HG02678 (cell line): ENCODE measurements at regions not wholly inside any gene's neighbourhood (a gene's known extent, or its start where the extent isn't known, plus 50 kb on each side); places are given as distances from the start of the nearest gene placed in this dataset.

Experiments
- ATAC-seq: cut with Tn5 transposase; IDR thresholded peaks from one replicate; pipeline ENCODE4 v1.9.1; 2021; ENCODE audit warnings: mild to moderate bottlenecking, moderate library complexity; ENCODE audit not compliant: unreplicated experiment

DNA sequence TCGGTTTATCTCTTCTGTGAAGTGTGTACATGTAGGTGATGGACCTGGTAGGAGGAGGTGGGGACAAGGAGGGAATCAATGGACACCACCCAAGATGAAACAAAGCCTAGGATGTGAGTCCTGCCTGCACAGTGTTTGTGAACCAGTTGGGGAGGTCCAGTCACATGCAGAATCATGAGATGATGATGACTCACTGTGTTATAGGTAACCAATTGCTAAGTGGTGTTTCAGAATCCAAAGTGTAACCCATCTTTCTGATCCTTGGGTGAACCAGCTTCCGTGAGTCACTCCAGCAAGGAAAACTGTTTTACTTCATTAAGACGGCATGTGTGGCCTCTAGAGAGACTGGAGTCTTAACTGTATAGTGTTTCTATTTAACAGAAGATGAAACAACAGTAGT, 57.9 kb upstream of the HPF1 start:
- no peak for ATAC-seq

DNA sequence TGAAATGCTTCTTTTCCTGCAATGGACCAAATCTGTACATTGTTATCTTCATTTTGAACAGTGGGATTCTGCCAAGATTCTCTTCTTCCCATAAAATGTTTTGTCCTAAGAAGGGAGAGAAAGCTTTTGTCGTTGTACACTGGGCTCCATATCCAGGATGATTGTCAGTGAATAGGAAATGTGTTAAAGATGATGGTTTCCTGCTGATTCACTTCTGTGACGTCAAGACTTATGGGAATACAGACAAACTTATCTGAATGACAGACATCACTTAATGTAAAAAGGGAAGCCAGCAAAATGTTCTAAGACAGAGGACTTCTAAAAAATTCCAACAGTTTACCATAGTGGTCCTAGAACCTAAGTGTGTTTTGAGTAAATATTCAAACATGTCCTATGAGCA, 53.7 kb upstream of the HPF1 start:
- ATAC-seq: no peak

DNA sequence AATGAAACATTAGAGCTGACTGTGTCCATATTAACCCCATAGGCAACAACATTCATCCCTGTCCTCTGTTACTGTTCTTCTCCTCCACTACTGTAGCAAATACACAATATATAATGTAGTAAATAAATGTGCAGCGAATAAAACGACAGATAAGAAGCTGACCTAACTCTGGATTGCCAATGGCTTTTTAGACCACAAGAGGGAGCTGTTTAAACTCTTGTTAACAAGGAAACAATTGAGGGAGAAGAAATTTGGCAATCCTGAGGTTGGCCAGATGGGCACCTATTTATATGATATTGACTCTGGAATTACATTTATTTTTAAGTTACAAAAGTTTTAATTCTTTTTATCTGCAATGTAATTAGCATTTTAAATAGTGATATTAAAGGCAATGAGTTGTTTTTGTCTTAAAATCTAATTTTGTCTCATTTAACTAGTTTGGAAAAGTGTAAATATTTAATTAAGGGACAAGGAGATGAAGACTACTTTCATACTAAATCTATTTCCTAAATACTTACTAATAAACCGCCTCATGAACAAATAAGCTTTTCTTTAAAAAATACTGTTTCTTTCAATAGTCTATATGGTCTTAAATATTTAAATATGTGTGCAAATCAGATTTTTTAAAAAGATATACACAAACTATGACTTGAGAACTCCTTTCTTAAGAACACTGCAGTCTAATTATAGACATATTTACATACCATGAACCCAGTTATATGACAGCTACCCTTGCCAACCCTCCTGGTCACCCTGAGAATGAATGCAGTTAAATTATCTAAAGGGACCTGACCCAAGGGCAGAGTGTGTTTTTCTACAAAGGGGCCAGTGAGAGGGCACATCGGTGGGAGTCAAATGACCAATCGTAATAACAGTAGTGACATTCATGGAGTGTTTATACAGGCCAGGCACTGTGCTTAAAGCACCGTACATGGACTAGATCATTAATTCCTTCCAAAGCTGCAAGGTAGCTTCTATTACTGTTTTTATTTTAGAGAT, 52.9 kb upstream of the HPF1 start:
- peak; percentile 62 for ATAC-seq

DNA sequence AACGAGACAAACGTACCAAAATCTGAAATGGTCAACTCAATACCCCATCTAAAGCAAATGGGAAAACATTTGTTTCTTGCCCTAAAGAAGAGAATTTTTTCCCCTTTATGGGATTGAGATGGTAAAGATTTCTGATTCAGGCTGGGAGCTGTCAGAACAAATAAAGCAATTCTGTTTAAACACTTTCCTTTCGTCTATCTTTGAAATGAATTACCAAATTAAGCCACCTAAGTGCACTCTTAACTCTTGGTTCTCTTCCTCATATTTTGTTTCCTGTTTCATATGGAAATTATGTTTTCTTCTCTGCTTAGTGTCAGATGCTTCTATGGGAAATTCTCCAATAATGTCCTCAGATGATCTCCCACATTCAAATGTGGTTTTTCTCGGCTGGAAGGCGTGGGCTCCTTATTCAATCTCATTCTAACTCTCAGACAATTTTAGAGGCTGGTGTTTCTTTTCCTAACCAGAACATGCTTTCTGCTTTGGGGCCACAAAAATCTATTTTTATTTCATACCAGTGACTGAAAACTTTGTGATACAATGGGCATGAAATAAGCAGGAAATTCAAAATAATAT, 50.3 kb upstream of the HPF1 start:
- no peak for ATAC-seq
